Glomerular endothelial cell (primary cell): ENCODE measurements at regions not wholly inside any gene's neighbourhood (a gene's known extent, or its start where the extent isn't known, plus 50 kb on each side); places are given as distances from the start of the nearest gene placed in this dataset.

Experiments used
- DNase-seq: peaks from one replicate; pipeline ENCODE4 v3.0.0-alpha.2; 2011; ENCODE audit warnings: low read depth, low spot score; ENCODE audit errors: extremely low read depth

DNA sequence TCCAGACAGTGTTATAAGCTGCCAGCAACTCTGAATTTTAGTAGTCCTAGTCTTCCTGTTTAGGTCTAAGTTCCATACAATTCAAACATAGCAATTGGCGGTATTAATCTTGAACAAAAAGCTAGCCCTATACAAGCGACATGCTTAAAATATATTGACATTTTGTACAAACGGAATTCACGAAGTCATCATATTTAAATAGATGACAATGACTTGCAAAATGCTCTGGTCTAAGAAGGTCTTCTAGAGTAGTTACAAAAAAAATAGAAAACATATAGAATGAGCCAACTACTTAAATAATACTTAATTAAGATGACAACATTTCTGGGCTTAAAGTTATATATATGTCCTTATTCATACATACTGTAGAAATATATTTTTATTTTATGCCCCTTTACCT lies 446.6 kb downstream of the ANKRD7 start:
- no peak for DNase-seq

DNA sequence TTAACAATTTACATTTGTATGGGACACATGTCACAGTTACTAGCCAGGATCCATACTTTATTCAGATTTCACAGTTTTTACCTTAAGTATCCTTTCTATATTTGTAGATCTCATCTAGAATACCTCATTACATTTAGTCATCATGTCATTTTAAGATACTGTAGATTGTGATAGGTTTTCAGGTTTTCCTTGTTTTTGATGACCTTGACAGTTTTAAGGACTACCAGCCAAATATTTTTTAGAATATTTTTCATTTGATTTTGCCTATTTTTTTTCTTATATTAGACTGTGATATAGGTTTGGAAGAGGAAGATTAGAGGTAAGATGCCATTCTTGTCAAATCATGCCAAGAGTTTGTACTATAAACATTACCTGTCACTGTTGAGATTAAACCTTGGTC lies 460.3 kb downstream of the ANKRD7 start:
- DNase-seq, result no peak

DNA sequence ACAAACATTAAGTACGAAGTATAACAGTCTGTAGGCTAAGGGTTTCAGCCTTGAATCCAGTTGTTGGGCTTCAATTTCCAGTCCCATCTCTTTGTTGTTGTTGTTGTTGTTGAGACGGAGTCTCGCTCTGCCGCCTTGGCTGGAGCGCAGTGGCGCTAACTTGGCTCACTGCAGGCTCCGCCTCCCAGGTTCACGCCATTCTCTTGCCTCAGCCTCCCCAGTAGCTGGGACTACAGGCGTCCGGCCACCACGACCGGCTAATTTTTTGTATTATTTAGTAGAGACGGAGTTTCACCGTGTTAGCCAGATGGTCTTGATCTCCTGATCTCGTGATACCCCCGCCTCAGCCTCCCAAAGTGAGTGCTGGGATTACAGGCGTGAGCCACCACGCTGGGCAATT lies 464.9 kb downstream of the ANKRD7 start:
- no peak for DNase-seq

DNA sequence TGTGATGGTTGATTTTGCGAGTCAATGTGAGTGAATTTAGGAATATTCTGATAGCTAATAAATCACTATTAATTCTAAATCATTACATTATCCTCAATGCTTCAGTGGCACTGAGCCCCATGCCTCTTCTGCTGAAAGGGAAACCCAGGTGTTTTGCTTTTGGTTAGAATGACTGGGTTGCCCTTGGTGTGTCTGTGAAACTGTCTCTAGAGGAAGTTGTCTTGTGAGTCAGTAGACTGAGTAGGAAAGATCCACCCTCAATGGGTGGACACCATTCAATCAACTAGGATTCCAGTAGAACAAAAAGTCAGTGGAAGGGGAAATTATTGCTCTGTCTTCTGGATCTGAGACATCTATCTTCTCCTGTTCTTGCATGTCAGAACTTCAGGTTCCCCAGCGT lies 472.4 kb downstream of the ANKRD7 start:
- no peak for DNase-seq

DNA sequence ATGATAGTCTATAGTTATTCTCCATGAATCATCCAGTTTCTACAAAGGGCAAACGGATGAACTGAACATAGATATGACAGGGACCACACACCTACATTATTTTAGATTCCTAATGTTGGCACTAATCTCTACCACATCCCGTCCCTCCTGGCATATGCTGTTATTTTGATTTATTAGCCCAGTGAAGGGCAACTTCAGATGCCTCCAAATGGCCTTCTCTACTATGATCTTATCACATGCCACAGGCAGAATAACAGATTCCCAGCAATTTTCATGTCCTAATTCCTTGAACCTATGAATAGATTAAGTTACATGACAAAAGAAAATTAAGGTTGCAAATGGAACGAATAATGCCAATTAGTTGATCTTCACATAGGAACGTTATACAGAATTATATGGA lies 474.7 kb downstream of the ANKRD7 start:
- no peak for DNase-seq

DNA sequence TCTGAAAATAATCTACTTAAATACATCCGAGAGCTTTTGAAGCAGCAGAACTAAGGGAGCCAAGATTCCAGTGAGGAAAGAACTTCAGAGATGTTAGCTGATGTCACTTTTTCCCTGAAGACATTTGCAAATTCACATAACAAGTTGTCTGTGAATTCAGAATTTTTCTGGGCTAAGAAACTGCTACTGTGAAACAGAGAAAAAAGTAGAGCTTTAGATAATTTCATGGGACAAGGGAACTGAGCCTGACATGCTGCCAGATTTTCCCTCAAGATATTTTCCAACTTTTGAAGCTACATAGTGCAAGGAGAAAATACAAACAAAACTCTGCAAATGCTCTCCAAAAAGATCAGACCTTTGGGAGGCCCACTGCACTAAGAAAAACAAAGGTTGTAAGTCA lies 484.2 kb downstream of the ANKRD7 start:
- DNase-seq, result no peak

DNA sequence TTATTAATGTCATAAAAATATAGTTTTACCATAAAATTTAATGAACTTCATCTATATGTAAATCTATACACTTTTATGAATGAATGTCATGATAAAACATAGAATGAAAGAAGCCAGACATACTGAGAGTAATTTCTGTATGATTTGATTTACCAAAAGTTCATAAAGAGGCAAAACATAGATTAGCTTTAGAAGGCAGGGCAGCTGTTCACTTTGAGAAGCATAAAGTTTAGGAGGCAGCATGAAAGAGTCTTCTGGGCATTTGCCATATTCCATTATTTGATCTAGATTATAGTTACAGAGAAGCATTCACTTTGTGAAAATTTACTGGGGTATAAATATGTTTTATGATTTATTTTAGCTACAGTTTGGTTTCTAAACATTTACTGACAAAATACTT lies 487.2 kb downstream of the ANKRD7 start:
- DNase-seq, result no peak

DNA sequence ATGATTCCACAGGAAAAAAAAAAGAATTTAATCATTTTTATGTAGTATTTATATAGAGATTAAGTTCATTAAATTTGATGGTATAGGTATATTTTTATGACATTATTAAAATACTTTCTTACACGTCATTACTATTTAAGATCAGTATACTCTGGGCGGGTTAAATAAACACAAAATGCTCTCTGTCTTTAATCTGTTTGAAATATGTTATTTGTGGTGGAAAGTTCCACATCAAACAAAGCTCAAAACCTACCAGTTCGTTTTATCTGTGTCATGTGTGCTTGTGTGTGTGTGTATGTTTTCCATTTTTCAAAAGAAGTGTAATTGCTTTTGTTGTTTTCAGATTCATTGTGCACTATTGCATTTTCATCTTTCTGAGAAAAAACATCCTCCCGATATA lies 488.5 kb downstream of the ANKRD7 start:
- DNase-seq, result no peak

DNA sequence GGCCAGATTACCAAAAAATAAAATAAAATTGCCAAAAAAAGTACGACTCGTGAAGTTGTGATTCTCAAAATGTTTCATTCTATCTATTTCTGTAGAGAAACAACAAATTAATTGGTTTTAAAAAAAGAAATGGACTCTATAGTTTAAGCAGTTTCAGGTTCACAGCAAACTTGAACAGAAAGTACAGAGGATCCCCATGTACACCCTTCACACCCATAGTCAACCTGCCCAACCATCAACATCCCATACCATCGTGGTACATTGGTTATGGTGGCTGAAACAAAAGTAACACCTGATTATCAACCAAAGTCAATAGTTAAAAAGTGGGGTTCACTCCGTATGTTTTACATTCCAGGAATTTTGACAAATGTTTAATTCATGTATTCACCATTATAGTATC lies 496.1 kb downstream of the ANKRD7 start:
- DNase-seq, result no peak

DNA sequence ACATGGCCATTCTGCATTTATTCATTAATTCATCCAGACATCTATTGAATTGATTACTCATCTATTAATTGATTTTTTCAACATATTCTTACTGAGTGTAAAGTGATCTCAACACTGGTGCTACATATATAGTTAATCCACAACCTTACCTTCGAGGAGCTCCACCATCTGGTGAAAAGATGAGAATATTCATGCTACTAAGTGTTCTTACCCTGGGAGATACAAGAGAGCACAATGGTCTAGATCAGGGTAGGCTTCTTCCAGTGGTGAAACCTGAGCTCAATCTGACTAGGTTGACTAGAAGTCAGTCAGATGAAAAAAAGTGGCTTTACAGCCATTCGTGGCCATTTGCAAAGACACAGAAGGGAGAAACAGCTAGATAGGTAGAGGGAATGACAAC lies 507.4 kb downstream of the ANKRD7 start:
- DNase-seq, result no peak

DNA sequence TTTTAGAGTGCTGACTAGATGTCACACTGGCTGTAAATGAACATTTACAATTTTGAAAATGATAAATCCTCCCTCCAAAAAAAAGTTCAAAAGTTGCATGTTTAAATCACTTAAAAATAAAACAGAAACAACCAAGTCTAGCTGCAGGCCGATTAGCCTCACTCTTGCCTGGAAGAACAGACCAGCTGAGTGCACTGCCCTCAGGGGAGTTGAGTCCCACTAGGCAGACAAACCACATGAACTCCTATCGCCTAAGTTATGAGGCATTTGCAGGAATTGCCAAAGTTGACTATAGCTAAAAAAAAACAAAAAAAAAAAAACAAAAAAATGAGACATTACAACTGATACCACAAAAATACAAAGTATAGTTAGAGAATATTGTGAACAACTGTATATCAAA lies 510.0 kb downstream of the ANKRD7 start:
- no peak for DNase-seq

DNA sequence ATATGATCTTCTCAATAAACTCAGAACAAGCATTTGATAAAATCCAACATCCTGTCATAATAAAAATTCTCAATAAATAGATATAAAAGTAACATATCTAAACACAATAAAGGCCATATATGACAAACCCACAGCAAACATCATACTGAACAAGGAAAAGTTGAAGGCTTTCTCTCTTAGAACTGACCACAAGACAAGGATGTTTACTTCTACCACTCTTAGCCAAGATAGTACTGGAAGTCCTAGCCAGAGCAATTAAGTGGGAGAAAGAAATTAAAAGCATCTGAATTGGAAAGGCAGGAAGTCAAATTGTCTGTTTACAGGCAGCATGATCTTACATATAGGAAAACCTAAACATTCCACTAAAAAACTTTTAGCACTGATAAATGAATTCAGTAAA lies 510.9 kb downstream of the ANKRD7 start:
- no peak for DNase-seq

DNA sequence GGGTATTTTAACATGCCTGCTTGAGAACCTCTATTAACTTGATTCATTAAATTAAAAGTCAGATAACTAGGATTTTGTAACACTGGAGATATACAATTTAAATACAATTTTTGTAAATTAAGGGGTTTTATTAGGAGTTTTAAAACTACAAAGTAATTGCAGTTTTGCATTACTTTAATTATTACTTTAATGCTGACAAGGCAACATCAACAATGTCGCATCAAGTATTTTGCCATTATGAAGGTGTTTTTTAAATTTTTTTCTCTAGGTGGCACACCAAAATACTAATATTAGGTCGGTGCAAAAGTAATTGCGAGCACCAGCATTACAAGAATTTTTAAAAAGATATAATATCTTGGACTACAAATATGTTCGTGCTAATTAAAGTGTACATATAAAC lies 513.4 kb downstream of the ANKRD7 start:
- DNase-seq, result no peak

DNA sequence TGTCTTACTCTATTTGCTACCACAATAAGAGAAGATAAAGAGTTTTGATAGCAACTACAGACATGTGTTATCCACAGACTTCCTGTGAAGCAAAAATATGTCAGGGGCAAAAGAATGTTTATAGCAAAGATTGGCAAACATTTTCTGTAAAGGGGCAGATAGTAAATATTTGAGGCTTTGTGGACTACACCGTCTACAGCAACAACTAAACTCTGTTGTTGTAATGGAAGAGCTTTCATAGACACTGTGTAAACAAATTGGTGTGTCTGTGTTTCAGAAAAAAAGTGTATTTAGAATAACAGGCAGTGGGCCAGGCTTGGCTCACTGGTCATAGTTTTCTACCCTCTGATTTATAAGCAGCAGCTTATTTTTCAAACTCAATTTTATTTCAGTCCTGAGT lies 521.4 kb downstream of the ANKRD7 start:
- no peak for DNase-seq

DNA sequence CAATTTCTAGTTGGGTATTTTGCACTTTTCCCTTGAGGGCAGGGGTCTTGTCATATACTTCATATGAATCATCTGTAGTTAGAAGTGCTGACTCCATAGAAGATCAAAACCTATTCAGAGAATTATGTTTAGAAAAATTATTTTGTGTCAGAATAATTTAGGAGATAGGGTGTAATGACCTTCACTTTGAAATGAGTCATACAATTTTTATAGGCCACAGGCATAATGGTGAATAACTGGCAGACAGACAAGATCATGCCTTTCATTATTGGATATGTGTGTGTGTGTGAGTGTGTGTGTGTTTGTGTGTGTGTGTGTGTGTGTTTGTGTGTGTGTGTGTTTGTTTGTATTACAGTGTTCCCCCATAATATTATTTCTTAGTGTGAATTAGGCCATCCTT lies 523.0 kb downstream of the ANKRD7 start:
- no peak for DNase-seq

DNA sequence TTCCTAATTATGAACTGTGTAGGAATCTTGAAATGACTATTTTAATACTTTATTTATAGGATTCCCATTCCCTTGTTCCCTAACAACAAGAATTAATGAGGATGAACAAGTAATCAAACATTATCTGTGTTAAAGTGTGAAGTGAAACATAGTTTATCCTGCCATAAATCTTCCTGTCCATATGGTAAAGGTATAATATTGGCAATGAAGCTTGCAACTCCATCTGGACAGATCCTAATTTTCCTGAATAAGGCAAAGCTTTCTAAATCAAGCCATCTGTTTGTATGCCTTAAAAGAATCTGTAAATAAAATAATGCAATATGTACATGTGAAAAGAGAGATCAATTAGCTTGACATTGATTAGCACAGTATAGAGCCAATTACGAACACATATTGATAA lies 529.0 kb downstream of the ANKRD7 start:
- no peak for DNase-seq

DNA sequence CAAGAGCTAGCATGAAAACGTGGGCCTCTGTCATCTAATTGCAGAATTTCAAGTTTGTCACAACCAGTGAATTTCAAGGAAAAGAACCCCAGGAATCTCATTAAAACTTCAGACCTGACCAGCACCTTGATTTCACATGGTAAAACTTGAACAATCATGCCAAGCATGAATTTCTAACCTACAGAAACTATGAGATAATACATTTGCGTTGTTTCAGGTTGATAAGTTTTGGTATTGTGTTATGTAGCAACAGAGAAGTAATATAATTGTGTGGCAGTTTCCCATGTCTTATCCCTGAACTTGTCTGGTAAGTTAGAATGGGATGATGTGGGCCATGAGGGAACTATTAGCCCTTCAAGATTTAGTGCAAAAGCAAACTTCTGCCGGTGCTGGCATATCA lies 530.1 kb downstream of the ANKRD7 start:
- no peak for DNase-seq

DNA sequence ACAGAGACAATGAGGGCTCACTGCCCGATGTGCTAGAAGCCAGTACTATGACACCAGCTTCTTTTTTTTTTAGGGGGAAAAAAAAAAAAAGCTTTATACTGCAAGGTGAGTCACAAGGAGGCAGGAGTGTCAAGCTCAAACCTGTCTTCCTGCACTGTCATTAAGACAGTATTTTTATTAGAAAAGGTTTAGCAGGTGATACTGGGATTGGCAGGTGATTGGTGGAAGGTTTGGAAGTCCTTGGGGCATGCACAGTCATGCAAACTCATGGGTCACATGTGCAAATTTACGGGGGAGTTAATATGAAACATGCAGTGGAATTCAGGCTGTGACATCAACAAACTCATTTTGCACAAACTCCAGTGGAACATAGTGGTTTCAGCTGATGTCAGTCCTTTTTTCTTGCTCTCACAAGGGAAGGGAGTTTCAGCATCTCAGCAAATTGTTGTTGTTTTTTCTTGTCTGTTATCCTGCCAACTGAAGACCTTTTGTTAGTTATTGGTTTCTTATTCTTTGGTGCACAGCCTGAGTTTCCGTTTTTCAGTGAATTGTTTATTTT lies 530.6 kb downstream of the ANKRD7 start:
- no peak for DNase-seq

DNA sequence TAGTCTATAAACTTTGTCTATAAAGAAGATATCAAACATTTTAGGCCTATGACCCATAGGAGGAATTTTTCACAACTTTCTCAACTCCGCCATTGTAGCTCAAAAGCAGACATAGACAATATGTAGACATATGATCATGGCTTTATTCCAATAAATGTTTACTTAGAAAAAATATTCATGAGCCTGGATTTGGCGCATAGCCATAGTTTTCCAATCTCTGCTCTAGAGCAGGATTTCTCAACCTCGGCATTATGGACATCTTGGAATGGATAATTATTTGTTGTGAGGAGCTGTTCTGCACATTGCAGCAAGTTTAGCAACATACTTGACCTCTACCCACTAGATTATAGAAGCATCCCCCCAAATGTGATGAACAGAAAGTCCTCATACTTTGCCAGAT lies 532.6 kb downstream of the ANKRD7 start:
- DNase-seq, result no peak

DNA sequence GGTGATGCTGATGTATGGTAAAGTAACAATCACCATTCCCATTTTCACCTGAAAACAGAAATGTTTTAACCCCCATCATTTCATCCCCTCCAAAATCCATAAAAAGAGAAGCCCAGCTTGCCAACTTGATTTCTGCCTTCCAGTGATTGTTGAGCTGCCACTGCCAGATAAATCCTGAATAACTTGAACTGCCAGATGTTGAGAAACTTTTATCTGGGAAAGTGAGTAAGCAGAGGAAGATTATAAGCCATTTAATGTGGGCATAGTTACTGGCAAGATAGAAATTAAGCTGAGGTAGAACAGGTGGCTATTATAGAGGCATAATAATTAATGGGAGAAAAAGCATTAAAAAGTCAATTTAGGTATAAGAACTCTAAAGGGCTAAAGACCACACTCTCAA lies 534.1 kb downstream of the ANKRD7 start:
- DNase-seq, result no peak

DNA sequence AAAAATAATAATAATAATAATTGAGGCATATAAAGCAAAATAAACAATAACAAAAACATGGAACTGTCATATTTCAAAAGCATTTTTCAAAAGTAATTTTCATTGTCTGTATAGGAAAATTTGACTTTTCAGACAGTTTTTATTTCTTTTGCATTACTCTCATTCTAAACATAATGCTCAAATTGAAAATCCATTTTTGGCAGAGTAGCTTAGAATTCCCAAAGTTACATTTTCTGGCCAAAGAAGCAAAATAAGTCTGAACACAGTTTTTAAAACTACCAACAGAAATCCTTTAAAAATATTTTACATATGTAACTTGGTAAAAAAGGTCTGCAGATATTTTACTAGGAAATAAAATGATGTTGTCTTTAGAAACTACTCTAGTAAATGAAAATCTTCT lies 535.4 kb downstream of the ANKRD7 start:
- DNase-seq, result no peak

DNA sequence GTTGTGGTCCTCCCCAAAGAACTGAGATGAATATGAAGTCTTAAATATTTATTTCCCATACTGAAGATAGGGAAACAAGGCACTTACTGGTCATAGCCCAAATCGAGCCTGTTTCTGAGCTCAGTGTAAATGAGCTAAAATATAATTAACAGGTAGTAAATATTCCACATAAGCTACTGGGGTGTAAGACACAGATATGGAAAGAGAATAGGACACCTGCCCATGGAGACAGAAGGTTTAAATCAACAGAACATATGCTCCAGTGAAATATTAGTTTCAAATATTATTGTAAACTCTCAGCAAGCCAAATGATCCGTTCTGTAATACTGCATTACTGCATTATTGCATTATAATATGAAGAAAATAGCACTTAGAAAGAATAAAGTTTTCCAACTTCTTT lies 537.9 kb downstream of the ANKRD7 start:
- no peak for DNase-seq

DNA sequence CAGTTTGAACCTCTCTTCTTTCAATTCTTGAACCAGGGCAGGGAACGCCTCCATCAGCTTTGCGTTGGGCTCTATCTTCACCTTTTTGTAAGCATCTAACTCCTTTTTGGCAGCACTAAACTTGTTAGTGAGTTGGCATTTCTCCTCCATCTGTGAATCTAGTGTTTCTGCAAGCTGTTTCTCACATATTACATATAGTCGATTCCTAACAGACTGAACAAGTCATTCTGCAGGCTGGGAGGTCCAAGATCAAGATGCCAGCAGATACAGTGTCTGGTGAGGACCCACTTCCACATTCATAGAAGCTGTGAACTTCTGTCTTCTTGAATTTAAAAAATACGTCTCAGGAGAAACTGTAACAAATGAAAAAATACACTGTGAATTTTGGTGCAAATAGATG lies 539.7 kb downstream of the ANKRD7 start:
- no peak for DNase-seq

DNA sequence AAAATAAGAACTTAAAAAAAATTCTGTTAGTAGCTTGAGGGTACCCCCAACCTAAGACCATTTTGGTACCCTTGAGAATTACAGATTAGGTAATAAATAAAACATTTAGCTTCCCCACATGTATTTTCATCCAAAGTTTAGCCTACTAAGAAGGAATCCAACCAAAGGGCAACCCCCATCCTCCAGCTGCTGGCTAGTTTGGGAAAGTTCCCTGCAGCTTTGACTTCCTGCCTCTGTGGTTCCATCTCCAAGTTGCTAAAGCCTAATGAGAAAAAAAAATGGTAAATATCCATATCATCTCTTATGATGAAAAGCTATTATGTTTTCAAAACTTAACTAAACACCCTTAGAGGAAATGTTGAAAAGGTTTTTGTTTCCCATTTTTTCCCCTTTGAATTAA lies 547.2 kb downstream of the ANKRD7 start:
- DNase-seq, result no peak
